ENCODE measurements at regions not wholly inside any gene's neighbourhood (a gene's known extent, or its start where the extent isn't known, plus 50 kb on each side); places are given as distances from the start of the nearest gene placed in this dataset.

- Histone ChIP-seq H3K27me3 (ENCODE audit: control insufficient read depth, insufficient read depth, low read length) (peaks cover 4% of the 10 kb centered on the region), H3K4me1 (ENCODE audit: control insufficient read depth, insufficient read depth, low read length) (no peaks in the 10 kb centered on the region), H3K27ac (ENCODE audit: low read length) (no peak overlapping the region), H3K36me3 (ENCODE audit: control insufficient read depth, insufficient read depth, low read length) (no peaks in the 10 kb centered on the region), H3K4me3 (ENCODE audit: low read length) (no peak overlapping the region), H3K9me3 (ENCODE audit: control insufficient read depth, insufficient read depth, low read length) (no peaks in the 10 kb centered on the region)
- Mint-ChIP-seq H3K4me3 (no peak overlapping the region), H3K4me1 (no peaks in the 10 kb centered on the region), H3K27ac (no peak overlapping the region), H3K36me3 (no peaks in the 10 kb centered on the region), H3K27me3 (ENCODE audit: low read depth in 2 of 2) (peaks cover 22 to 57% of the 10 kb centered on the region in 2 donors), H3K9me3 (no peaks in the 10 kb centered on the region)
- intact Hi-C loops (cut with micrococcal nuclease), result no loop called here
- TF ChIP-seq CTCF (IDR thresholded peaks at IDR 0.05), result no peak
- DNase-seq, result no peak
- no CpG with 5 or more reads among the region's 1 CpG for WGBS (ENCODE audit: insufficient coverage)
- ATAC-seq, result no peak
Observed at GRCh38 chr5:68542207-68542606, 326.7 kb downstream of the PIK3R1 start.

GRCh38 chr5:68543212-68543611 is 327.7 kb downstream of the PIK3R1 start:
- intact Hi-C loops (cut with micrococcal nuclease), result no loop called here

GRCh38 chr5:68544091-68544647 is 328.6 kb downstream of the PIK3R1 start:
- H3K4me3 ChIP-seq (ENCODE audit: low read length), result no peak overlapping the region
- H3K9me3 Mint-ChIP-seq, result no peaks in the 10 kb centered on the region
- H3K27me3 Mint-ChIP-seq (ENCODE audit: low read depth in 2 of 2), result peaks cover 21 to 37% of the 10 kb centered on the region in 2 donors
- H3K4me1 ChIP-seq (ENCODE audit: control insufficient read depth, insufficient read depth, low read length), result no peaks in the 10 kb centered on the region
- H3K36me3 Mint-ChIP-seq, result no peaks in the 10 kb centered on the region
- no peak overlapping the region for H3K4me3 Mint-ChIP-seq
- no peak for TF ChIP-seq CTCF (IDR thresholded peaks at IDR 0.05)
- DNase-seq (no peak), ATAC-seq (no peak)
- intact Hi-C loops (cut with micrococcal nuclease), result no loop called here
- WGBS (ENCODE audit: insufficient coverage), result 90% methylated on average over 8 of the region's 8 CpGs
- H3K27ac ChIP-seq (ENCODE audit: low read length), result no peak overlapping the region
- H3K4me1 Mint-ChIP-seq, result no peaks in the 10 kb centered on the region
- H3K36me3 ChIP-seq (ENCODE audit: control insufficient read depth, insufficient read depth, low read length), result no peaks in the 10 kb centered on the region
- no peak overlapping the region for H3K27ac Mint-ChIP-seq
- H3K27me3 ChIP-seq (ENCODE audit: control insufficient read depth, insufficient read depth, low read length), result peaks cover 4% of the 10 kb centered on the region
- H3K9me3 ChIP-seq (ENCODE audit: control insufficient read depth, insufficient read depth, low read length), result no peaks in the 10 kb centered on the region

More at GRCh38 chr5:68543212-68543611, 327.7 kb downstream of the PIK3R1 start:
- Mint-ChIP-seq H3K4me3 (no peak overlapping the region), H3K36me3 (no peaks in the 10 kb centered on the region), H3K4me1 (no peaks in the 10 kb centered on the region), H3K27ac (no peak overlapping the region), H3K9me3 (no peaks in the 10 kb centered on the region), H3K27me3 (ENCODE audit: low read depth in 2 of 2) (peaks cover 22 to 47% of the 10 kb centered on the region in 2 donors)
- no peak for TF ChIP-seq CTCF (IDR thresholded peaks at IDR 0.05)
- Histone ChIP-seq H3K4me3 (ENCODE audit: low read length) (no peak overlapping the region), H3K4me1 (ENCODE audit: control insufficient read depth, insufficient read depth, low read length) (no peaks in the 10 kb centered on the region), H3K9me3 (ENCODE audit: control insufficient read depth, insufficient read depth, low read length) (no peaks in the 10 kb centered on the region), H3K27ac (ENCODE audit: low read length) (no peak overlapping the region), H3K36me3 (ENCODE audit: control insufficient read depth, insufficient read depth, low read length) (no peaks in the 10 kb centered on the region), H3K27me3 (ENCODE audit: control insufficient read depth, insufficient read depth, low read length) (peaks cover 4% of the 10 kb centered on the region)
- 0% methylated on average over 1 of the region's 2 CpGs for WGBS (ENCODE audit: insufficient coverage)
- ATAC-seq (no peak), DNase-seq (no peak)
